ES-I3 (cell line): ENCODE measurements at regions not wholly inside any gene's neighbourhood (a gene's known extent, or its start where the extent isn't known, plus 50 kb on each side); places are given as distances from the start of the nearest gene placed in this dataset.

ENCODE experiments used
- H3K36me3 ChIP-seq: 2 replicates; pipeline ENCODE4 v1.6.1; 2013; ENCODE audit warnings: mild to moderate bottlenecking, low read length, control low read depth, moderate library complexity; ENCODE audit not compliant: insufficient read depth
- H3K4me1 ChIP-seq: 2 replicates; pipeline ENCODE4 v1.6.1; 2013; ENCODE audit warnings: mild to moderate bottlenecking, control low read depth, low read length; ENCODE audit not compliant: insufficient read depth
- H3K9ac ChIP-seq: 2 replicates; pipeline ENCODE4 v1.6.1; 2013; ENCODE audit warnings: low read depth, mild to moderate bottlenecking, low read length, moderate library complexity
- H3K9me3 ChIP-seq: 2 replicates; pipeline ENCODE4 v1.6.1; 2013; ENCODE audit warnings: mild to moderate bottlenecking, low read length, moderate library complexity; ENCODE audit not compliant: control insufficient read depth, insufficient read depth

- H3K9ac ChIP-seq: no peak overlapping the region
- no peaks in the 10 kb centered on the region for H3K36me3 ChIP-seq
- peaks cover 6% of the 10 kb centered on the region for H3K4me1 ChIP-seq
- no peaks in the 10 kb centered on the region for H3K9me3 ChIP-seq
Measured at GRCh38 chr2:105460048-105460732, 61.3 kb upstream of the FHL2 start.

DNA sequence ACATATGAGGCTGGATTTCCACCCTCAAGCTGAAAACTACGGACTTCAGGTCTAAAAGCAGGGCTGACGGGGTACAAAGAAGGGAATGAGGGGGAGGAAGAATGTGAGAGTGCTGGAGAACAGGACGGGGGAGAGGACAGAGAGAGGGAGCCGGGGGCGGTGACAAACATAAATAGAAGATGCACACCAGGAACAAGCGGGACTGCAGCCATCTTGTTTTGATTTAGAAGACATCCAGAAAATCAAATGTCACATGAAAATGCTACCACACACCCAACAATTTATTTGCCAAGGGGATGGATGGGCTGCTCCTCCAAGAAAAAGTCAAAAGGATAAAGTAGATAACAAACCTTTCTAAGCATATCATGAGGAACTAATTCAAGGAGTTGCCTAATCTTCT, 59.2 kb upstream of the FHL2 start:
- H3K4me1 ChIP-seq: peaks cover 10% of the 10 kb centered on the region
- H3K9me3 ChIP-seq: no peaks in the 10 kb centered on the region
- no peaks in the 10 kb centered on the region for H3K36me3 ChIP-seq
- no peak overlapping the region for H3K9ac ChIP-seq

- Histone ChIP-seq H3K9me3 (no peaks in the 10 kb centered on the region), H3K36me3 (no peaks in the 10 kb centered on the region), H3K4me1 (peaks cover 10% of the 10 kb centered on the region), H3K9ac (no peak overlapping the region)
Measured at GRCh38 chr2:105455488-105456003, 56.7 kb upstream of the FHL2 start.

- no peaks in the 10 kb centered on the region for H3K9me3 ChIP-seq
- peaks cover 10% of the 10 kb centered on the region for H3K4me1 ChIP-seq
- no peak overlapping the region for H3K9ac ChIP-seq
- no peaks in the 10 kb centered on the region for H3K36me3 ChIP-seq
Measured at GRCh38 chr2:105454801-105455485, 56.1 kb upstream of the FHL2 start.

- Histone ChIP-seq H3K9ac (no peak overlapping the region), H3K36me3 (no peaks in the 10 kb centered on the region), H3K9me3 (no peaks in the 10 kb centered on the region), H3K4me1 (peaks cover 10% of the 10 kb centered on the region)
Measured at GRCh38 chr2:105451571-105452166, 52.8 kb upstream of the FHL2 start.

DNA sequence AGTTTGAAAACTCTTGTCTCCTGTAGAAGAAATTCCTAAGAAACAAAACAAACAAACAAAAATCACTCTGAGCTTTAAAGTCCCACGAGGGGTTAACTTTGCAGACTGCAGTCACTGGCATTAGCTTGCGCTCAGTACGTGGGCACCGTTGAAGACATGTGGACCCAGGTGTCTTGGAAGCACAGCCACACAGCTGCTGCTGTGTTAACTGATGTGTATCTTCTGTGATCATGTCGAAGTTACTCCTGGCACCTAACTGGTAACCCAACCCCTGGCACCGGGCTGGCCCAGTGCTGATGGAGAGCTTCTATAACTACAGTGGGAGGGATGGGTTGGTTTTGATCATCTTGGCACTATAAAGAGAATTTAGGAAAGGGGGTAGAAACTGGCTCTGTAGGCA, 51.6 kb upstream of the FHL2 start:
- Histone ChIP-seq H3K4me1 (peaks cover 6% of the 10 kb centered on the region), H3K36me3 (no peaks in the 10 kb centered on the region), H3K9ac (no peak overlapping the region), H3K9me3 (no peaks in the 10 kb centered on the region)

- no peaks in the 10 kb centered on the region for H3K36me3 ChIP-seq
- no peak overlapping the region for H3K9ac ChIP-seq
- H3K4me1 ChIP-seq: peaks cover 3% of the 10 kb centered on the region; the same call in 1 of the 2 replicates
- H3K9me3 ChIP-seq: no peaks in the 10 kb centered on the region
Measured at GRCh38 chr2:105449076-105449475, 50.2 kb upstream of the FHL2 start.
